ENCODE measurements at regions not wholly inside any gene's neighbourhood (a gene's known extent, or its start where the extent isn't known, plus 50 kb on each side); places are given as distances from the start of the nearest gene placed in this dataset.

DNA sequence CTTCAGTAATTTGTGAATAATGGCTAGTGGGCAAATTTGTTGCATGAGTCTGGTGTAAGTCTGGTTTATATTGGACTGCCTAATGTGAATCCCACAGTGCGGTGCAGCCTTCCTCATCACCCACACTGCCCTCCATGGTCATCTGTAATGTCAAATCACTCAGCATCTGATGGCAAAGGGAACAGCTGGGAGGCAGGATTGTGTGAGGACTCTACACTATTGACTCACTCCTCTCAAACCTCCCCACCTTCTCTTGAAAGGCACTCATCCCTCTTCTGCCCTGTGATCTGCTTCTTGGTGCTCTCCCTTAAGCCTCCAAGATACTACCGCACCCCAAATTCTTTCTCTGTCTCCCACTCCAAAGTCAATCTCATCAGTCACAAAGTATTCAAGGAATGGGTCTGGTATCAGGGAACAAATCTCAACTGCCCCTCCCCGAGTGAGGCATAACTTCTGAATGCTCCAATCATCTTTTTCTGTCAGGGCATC lies 146.0 kb upstream of the BEND6 start:
- H4K20me1 ChIP-seq (ENCODE audit: insufficient read depth, low read length) = no peaks in the 10 kb centered on the region
- CTCF ChIA-PET (ENCODE audit: unreplicated experiment) = no interaction called here
- no peak for DNase-seq (ENCODE audit: low spot score)
- BruUV-seq (replicated peaks) = no TSS peak
- H2AFZ ChIP-seq (ENCODE audit: low read length) = no peak overlapping the region
- no peaks in the 10 kb centered on the region for H3K9me3 ChIP-seq (ENCODE audit: low read length)
- intact Hi-C loops (cut with micrococcal nuclease; ENCODE audit: unreplicated experiment) = no loop called here
- no peaks in the 10 kb centered on the region for H3K79me2 ChIP-seq (ENCODE audit: insufficient read depth, low read depth, low read length)
- no peak overlapping the region for H3K27ac ChIP-seq (ENCODE audit: low read depth, low read length, poor library complexity, severe bottlenecking)
- H3K4me2 ChIP-seq (ENCODE audit: low read length) = no peak overlapping the region
- H3K4me3 ChIP-seq (ENCODE audit: low read depth, low read length, poor library complexity, severe bottlenecking) = no peak overlapping the region
- POLR2A ChIA-PET = interaction anchor here (1.2 kb wide), 1 partner anchor 12 kb away, joined by 4 read pairs; no protein-coding TSS in a partner anchor
- no peaks in the 10 kb centered on the region for H3K9me2 ChIP-seq (ENCODE audit: insufficient read depth, low read length)
- TF ChIP-seq EZH2phosphoT487 (IDR thresholded peaks at IDR 0.05; ENCODE audit: borderline replicate concordance, low read depth, low read length) = no peak
- TF ChIP-seq, protein P1, sequence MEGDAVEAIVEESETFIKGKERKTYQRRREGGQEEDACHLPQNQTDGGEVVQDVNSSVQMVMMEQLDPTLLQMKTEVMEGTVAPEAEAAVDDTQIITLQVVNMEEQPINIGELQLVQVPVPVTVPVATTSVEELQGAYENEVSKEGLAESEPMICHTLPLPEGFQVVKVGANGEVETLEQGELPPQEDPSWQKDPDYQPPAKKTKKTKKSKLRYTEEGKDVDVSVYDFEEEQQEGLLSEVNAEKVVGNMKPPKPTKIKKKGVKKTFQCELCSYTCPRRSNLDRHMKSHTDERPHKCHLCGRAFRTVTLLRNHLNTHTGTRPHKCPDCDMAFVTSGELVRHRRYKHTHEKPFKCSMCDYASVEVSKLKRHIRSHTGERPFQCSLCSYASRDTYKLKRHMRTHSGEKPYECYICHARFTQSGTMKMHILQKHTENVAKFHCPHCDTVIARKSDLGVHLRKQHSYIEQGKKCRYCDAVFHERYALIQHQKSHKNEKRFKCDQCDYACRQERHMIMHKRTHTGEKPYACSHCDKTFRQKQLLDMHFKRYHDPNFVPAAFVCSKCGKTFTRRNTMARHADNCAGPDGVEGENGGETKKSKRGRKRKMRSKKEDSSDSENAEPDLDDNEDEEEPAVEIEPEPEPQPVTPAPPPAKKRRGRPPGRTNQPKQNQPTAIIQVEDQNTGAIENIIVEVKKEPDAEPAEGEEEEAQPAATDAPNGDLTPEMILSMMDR (conservative IDR thresholded peaks at IDR 0.05; ENCODE audit: low read length) = no peak
- H3K4me1 ChIP-seq (ENCODE audit: insufficient read depth, low read length, poor library complexity, severe bottlenecking) = no peaks in the 10 kb centered on the region
- no peaks in the 10 kb centered on the region for H3K36me3 ChIP-seq (ENCODE audit: insufficient read depth, low read length)

DNA sequence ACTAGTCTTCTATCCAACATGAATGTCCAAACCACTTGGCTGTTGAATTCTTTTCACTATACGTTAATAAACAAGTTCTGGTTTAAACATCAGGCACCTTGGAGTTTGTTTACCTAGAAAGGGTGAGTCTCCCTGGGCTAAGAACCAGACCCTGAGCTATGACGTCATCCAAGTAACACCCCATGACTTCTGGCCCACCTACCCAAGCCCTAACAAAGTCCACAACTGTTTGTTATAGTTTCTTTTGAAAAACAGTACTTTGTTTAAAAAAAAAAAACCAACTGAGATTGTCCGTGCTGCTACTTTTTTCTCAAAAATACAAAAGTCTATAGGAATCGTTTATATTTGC lies 146.9 kb upstream of the BEND6 start:
- no peak overlapping the region for H3K27ac ChIP-seq (ENCODE audit: low read depth, low read length, poor library complexity, severe bottlenecking)
- H3K9me3 ChIP-seq (ENCODE audit: low read length) = no peaks in the 10 kb centered on the region
- H3K9me2 ChIP-seq (ENCODE audit: insufficient read depth, low read length) = no peaks in the 10 kb centered on the region
- CTCF ChIA-PET (ENCODE audit: unreplicated experiment) = no interaction called here
- no peaks in the 10 kb centered on the region for H3K36me3 ChIP-seq (ENCODE audit: insufficient read depth, low read length)
- H3K4me3 ChIP-seq (ENCODE audit: low read depth, low read length, poor library complexity, severe bottlenecking) = no peak overlapping the region
- intact Hi-C loops (cut with micrococcal nuclease; ENCODE audit: unreplicated experiment) = no loop called here
- POLR2A ChIA-PET = no interaction called here
- no peak for DNase-seq (ENCODE audit: low spot score)
- no peak overlapping the region for H2AFZ ChIP-seq (ENCODE audit: low read length)
- no peak overlapping the region for H3K4me2 ChIP-seq (ENCODE audit: low read length)
- no TSS peak for BruUV-seq (replicated peaks)
- no peaks in the 10 kb centered on the region for H3K4me1 ChIP-seq (ENCODE audit: insufficient read depth, low read length, poor library complexity, severe bottlenecking)
- no peaks in the 10 kb centered on the region for H4K20me1 ChIP-seq (ENCODE audit: insufficient read depth, low read length)
- H3K79me2 ChIP-seq (ENCODE audit: insufficient read depth, low read depth, low read length) = no peaks in the 10 kb centered on the region
- TF ChIP-seq EZH2phosphoT487 (IDR thresholded peaks at IDR 0.05; ENCODE audit: borderline replicate concordance, low read depth, low read length) = no peak
- TF ChIP-seq, protein P1 (conservative IDR thresholded peaks at IDR 0.05; ENCODE audit: low read length) = no peak

DNA sequence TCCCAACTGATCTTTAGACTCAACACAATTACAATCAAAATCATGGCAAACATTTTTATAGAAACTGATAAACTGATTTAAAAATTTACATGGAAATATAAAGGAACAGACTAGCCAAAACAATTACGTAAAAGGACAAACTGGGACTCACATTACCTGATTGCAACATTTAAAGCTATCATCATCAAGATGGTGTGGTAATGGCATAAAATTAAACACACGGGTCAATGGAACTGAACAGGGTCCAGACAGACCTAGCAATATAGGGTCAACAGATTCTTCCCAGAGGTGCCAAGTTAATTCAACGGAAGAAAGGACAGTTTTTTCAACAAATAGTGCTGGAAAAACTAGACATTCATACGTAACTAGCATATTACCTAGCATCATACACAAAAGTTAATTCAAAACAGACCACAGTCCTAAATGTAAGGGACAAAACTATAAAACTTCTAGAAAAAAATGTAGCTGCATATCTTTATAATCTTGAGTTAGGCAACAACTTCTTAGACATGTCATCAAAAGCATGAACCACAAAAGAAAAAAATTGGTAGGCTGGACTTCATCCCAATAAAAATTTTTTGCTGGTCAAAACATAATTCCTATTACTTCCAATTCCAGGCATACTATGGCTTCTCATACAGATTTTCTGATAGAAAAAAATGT lies 147.4 kb upstream of the BEND6 start:
- H4K20me1 ChIP-seq (ENCODE audit: insufficient read depth, low read length) = no peaks in the 10 kb centered on the region
- no peaks in the 10 kb centered on the region for H3K4me1 ChIP-seq (ENCODE audit: insufficient read depth, low read length, poor library complexity, severe bottlenecking)
- H3K4me3 ChIP-seq (ENCODE audit: low read depth, low read length, poor library complexity, severe bottlenecking) = no peak overlapping the region
- H3K79me2 ChIP-seq (ENCODE audit: insufficient read depth, low read depth, low read length) = no peaks in the 10 kb centered on the region
- no peak overlapping the region for H3K4me2 ChIP-seq (ENCODE audit: low read length)
- H3K9me3 ChIP-seq (ENCODE audit: low read length) = no peaks in the 10 kb centered on the region
- H3K27ac ChIP-seq (ENCODE audit: low read depth, low read length, poor library complexity, severe bottlenecking) = no peak overlapping the region
- no peaks in the 10 kb centered on the region for H3K36me3 ChIP-seq (ENCODE audit: insufficient read depth, low read length)
- DNase-seq (ENCODE audit: low spot score) = no peak
- TF ChIP-seq, protein P1 (conservative IDR thresholded peaks at IDR 0.05; ENCODE audit: low read length) = no peak
- no peak for TF ChIP-seq EZH2phosphoT487 (IDR thresholded peaks at IDR 0.05; ENCODE audit: borderline replicate concordance, low read depth, low read length)
- no peaks in the 10 kb centered on the region for H3K9me2 ChIP-seq (ENCODE audit: insufficient read depth, low read length)
- ChIA-PET CTCF (ENCODE audit: unreplicated experiment) (interaction anchor here (1.0 kb wide), 1 partner anchor 48 kb away, joined by 3 read pairs; no protein-coding TSS in a partner anchor), POLR2A (interaction anchor here (1.2 kb wide), 1 partner anchor 16 kb away, joined by 3 read pairs; no protein-coding TSS in a partner anchor)
- no peak overlapping the region for H2AFZ ChIP-seq (ENCODE audit: low read length)
- intact Hi-C loops (cut with micrococcal nuclease; ENCODE audit: unreplicated experiment) = no loop called here
- no TSS peak for BruUV-seq (replicated peaks)

Measured in OCI-LY7 (cell line).